ENCODE measurements at regions not wholly inside any gene's neighbourhood (a gene's known extent, or its start where the extent isn't known, plus 50 kb on each side); places are given as distances from the start of the nearest gene placed in this dataset.

GRCh38 chr4:124526769-124527168 lies 185.8 kb downstream of the ANKRD50 start:
- DNase-seq (ENCODE audit: low read depth in 4 of 4, low spot score in 2 of 4), result peak in 2 of 4 donors; percentile 25 to 41

- no peak for DNase-seq (ENCODE audit: low read depth in 4 of 4, low spot score in 2 of 4)
Measured at GRCh38 chr4:124527364-124527763, 185.2 kb downstream of the ANKRD50 start.

DNA sequence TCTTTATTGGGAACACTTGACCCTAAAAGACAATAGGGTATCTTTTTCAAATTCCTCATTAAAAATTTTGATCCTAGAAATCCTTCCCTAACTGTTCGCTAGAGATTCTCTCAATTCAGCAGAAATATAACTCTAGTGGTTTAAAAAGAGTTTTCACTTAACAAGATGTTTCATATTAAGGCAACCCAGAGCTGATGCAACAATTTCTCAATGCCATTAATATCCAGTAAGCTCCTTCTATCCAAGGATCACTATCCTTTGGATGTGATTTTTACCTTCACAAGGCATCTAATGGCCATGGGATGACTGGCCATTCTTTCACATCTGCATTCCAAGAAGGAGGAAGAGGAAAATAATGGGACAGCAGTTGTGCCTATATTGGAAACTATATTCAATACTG lies 183.4 kb downstream of the ANKRD50 start:
- DNase-seq (ENCODE audit: low read depth in 4 of 4, low spot score in 2 of 4), result no peak

DNA sequence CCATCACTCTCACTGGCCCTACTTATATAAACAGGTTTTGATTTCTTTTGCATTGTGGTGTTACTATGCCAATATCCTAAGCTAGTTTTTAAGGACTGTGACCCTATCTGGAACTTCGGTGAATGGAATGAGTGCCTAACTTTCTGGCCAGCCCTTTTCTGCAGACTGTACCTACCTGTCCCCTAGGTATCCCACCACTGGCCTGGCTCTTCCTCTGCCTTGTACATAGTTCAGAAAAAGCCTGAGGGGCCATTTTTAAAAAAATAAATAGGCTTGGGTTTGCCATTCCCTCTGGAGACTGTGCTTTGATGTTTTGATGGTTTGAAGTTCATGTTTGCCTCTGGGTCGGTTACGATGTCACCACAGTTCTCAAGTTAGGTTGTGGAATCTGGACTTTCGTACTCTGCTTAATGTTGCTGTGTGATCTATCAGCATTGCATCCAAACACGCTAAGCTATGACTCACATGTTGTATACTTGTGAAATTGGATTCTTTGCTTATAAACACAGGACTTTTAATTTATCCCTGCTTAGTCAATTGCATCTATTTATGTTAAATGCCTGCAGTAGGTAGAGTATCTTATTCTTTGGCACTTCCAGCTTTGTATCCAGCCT lies 182.0 kb downstream of the ANKRD50 start:
- no peak for DNase-seq (ENCODE audit: low read depth in 4 of 4, low spot score in 2 of 4)

DNA sequence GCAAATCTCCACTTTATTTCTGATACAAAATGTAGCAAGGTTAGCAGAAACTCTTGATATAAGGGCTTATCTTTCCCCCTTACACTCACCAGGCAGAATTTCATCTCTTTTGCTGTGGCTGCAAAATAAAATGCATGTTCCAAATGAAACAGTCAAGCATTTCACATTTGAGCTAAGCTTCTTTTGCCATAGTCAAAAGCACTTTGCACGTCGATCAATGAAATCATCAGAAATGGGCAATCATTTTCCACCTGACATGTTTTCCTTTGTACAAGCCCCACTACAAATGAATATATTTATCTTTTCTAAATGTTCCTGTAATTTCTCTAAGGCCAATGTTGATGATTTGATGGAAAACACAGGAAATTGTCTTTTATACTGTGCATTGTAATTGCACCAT lies 178.4 kb downstream of the ANKRD50 start:
- no peak for DNase-seq (ENCODE audit: low read depth in 4 of 4, low spot score in 2 of 4)

GRCh38 chr4:124535003-124535402 lies 177.5 kb downstream of the ANKRD50 start:
- DNase-seq (ENCODE audit: low read depth in 4 of 4, low spot score in 2 of 4), result no peak

DNA sequence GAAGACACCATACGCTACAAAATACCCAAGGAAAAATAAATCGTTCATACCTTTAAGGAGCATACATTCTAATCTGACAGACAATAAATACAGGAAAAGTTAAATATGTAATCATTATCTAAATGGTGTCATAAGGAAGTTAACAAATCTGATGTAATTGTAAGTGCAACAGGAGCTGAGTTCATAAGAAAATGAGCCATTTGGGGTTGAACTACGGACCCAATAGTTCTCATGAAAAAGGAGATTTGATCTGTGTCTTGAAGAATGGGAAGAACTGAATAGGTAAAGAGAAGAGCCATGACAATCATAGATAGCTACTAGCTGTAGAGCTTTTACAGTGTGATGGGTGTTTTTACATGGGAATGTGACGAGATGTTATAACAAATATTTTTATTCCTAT lies 175.6 kb downstream of the ANKRD50 start:
- no peak for DNase-seq (ENCODE audit: low read depth in 4 of 4, low spot score in 2 of 4)

DNA sequence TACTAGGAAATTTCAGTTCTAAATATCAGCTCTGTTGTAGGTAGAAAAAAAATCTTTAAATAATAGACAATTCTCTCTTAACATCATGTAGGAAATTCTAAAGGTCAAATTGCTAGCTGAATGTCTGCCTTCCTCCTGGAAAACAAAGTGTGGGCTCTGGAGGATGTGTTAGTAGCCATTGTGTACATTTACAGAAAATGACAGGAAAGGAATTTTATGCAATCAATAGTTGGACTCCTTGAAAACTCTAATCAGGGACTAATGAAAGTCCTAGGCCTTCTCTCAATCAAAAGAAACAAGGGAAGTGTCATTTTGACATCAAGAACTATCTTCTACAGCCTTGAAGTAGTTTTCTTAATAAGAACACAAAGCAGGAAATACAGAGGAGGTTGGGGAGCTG lies 174.6 kb downstream of the ANKRD50 start:
- DNase-seq (ENCODE audit: low read depth in 4 of 4, low spot score in 2 of 4), result no peak

GRCh38 chr4:124540014-124540413 lies 172.5 kb downstream of the ANKRD50 start:
- DNase-seq (ENCODE audit: low read depth in 4 of 4, low spot score in 2 of 4), result no peak

- no peak for DNase-seq (ENCODE audit: low read depth in 4 of 4, low spot score in 2 of 4)
Measured at GRCh38 chr4:124541652-124542420, 170.7 kb downstream of the ANKRD50 start.

GRCh38 chr4:124555959-124556358 lies 156.6 kb downstream of the ANKRD50 start:
- no peak for DNase-seq (ENCODE audit: low read depth in 4 of 4, low spot score in 2 of 4)

DNA sequence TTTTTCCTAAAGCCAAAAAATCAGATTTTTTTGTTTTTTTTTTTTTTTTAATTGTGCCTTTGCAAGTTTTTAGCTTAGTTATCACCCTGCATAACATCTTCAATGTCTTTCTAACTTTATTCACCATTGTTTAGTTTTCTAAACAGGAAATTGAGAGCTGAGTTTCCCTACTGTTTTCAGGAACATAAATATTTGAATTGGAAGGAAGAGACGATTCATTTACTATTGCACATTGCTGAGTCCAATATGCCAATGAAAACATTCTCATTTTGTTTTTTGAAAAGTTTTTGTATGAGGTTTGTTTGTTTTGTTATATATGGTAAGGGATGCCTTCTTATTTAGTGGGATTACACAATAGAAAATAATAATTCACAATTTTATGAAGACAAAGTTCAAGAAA lies 148.4 kb downstream of the ANKRD50 start:
- no peak for DNase-seq (ENCODE audit: low read depth in 4 of 4, low spot score in 2 of 4)

DNA sequence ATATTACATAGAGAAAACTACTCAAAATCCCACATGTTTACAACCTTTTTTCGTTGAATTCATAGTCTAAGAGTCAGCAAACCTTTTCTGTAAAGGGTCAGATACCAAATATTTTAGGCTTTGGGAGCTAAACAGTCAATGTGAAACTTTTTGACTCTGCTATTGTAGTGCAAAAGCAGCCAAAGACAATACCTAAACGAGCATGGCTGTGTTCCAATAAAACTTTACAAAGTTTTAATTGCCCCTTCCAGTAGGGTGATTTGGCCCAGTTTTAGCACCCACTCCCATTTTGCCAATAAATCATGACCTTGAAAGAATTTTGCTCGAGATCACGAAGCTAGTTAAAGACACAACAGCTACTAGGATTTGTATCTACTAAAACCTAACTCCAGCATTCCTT lies 147.2 kb downstream of the ANKRD50 start:
- DNase-seq (ENCODE audit: low read depth in 4 of 4, low spot score in 2 of 4), result no peak

GRCh38 chr4:124566030-124566429 lies 146.5 kb downstream of the ANKRD50 start:
- DNase-seq (ENCODE audit: low read depth in 4 of 4, low spot score in 2 of 4), result no peak

DNA sequence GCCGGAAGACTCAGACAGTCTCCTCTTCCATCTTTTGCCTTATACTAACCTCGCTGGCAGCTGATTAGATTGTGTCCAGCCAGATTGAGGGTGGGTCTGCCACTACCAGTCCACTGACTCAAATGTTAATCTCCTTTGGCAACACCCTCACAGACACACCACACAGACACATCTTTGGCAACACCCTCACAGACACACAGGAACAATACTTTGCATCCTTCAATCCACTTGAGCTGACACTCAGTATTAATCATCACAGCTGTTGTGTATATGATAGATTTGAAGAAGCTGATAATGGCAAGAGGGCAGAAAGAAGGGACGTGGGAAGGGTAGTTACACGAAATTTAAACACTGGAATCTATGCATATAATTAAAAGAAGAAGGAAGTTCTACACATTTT lies 139.5 kb downstream of the ANKRD50 start:
- no peak for DNase-seq (ENCODE audit: low read depth in 4 of 4, low spot score in 2 of 4)

- no peak for DNase-seq (ENCODE audit: low read depth in 4 of 4, low spot score in 2 of 4)
Measured at GRCh38 chr4:124579896-124580295, 132.6 kb downstream of the ANKRD50 start.

DNA sequence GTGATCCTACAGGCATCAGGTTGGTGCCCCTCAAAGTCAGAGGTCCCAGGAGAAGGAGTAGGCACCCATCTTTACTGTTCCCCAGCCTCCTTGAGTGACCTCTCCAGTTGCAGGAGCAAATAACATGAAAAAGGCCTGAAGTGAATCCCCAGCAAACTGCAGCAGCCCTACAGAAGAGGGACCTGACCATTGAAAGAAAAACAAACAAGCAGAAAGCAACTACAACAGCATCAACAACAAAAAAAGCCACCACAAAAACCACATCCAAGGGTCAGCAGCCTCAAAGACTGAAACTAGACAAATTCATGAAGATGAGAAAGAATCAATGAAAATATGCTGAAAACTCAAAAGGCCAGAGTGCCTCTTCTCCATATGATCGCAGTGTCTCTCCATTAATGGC lies 128.7 kb downstream of the ANKRD50 start:
- no peak for DNase-seq (ENCODE audit: low read depth in 4 of 4, low spot score in 2 of 4)

GRCh38 chr4:124589786-124590185 lies 122.7 kb downstream of the ANKRD50 start:
- no peak for DNase-seq (ENCODE audit: low read depth in 4 of 4, low spot score in 2 of 4)

DNA sequence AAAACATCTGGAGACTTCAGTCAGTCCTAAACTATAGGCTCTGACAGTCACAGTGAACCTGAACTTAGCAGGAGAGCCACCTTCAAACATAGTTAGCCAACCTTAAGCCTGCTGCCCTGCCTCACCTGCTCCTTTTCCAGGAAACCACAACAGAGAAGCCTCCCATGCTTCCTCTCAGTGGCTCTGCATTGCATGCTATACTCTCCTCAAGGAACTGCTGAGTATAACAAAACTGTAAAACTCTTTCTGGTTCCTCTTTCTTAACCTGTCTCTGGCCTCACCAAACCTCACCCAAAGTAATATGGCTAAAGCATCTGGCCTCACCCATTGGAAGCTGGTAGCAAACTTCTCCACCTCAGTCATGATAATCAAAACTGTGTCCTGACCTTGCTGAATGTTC lies 122.1 kb downstream of the ANKRD50 start:
- no peak for DNase-seq (ENCODE audit: low read depth in 4 of 4, low spot score in 2 of 4)

DNA sequence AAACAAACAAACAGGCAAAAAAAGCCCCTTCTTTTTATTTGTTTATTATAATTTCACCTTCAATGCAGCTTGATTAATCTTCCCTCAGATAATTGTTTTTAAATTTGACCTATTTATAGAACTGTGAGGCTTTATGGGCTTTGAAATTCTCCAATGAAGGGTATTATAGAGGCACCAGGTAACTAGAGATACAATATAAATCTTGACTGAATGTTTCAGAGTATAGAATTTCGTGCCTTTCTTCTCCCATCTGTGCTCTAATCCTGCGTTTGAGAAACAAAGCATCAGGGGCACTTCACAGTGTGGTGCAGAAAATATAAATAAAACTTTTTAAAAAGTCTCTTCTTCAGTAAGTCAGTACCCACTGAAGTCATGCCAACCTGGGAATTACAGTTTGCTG lies 120.9 kb downstream of the ANKRD50 start:
- no peak for DNase-seq (ENCODE audit: low read depth in 4 of 4, low spot score in 2 of 4)

- no peak for DNase-seq (ENCODE audit: low read depth in 4 of 4, low spot score in 2 of 4)
Measured at GRCh38 chr4:124593494-124593893, 119.0 kb downstream of the ANKRD50 start.

DNA sequence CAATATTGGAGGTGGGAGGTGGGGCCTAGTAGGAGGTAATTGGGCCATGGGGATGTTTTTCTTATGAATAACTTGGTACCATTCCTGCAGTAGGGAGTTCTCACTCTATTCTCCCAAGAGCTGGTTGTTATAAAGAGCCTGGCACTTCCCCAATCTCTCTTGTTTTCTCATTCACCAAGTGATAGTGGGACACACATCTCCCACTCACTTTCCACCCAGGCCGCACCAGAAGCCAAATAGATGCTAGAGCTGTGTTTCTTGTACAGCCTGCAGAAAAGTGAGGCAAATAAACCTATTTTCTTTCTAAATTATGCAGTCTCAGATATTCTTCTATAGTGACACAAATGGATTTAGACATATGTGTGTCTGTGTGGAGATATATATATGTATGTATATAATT lies 117.6 kb downstream of the ANKRD50 start:
- no peak for DNase-seq (ENCODE audit: low read depth in 4 of 4, low spot score in 2 of 4)

DNA sequence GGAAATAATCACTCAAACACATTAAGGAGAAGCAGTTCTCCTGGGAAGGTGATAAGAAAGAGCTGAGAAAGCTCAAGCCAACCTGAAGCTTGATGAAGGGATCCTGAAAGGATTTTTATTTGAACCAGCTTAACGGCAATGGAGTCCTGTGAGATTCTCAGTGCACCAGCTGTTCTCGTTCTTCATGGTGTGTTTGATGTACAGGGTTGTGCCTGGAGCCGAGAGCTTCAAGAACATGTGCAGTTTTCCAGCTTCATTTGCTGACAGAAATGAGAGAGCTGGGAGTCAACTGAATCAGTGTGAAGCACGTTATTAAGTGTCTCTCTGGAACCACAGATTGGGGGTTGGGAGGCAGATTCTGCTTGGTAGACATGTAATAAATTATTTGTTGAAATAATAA lies 115.7 kb downstream of the ANKRD50 start:
- no peak for DNase-seq (ENCODE audit: low read depth in 4 of 4, low spot score in 2 of 4)

Data from left renal cortex interstitium (tissue), 4 donors.